GM23248 (cell line): ENCODE measurements at regions not wholly inside any gene's neighbourhood (a gene's known extent, or its start where the extent isn't known, plus 50 kb on each side); places are given as distances from the start of the nearest gene placed in this dataset.

ENCODE experiments used
- EZH2 ChIP-seq: fragments of 200-600 bp; sonication (generic); IDR thresholded peaks from 2 replicates; pipeline ENCODE4 v1.6.1; 2018; ENCODE audit warnings: antibody characterized with exemption, mild to moderate bottlenecking; ENCODE audit not compliant: insufficient read depth, poor library complexity, severe bottlenecking
- EZH2phosphoT487 ChIP-seq: fragments of 200-600 bp; sonication (generic); IDR thresholded peaks from 2 replicates; pipeline ENCODE4 v1.6.1; 2018; ENCODE audit warnings: antibody characterized with exemption, moderate library complexity, mild to moderate bottlenecking, low read depth; ENCODE audit not compliant: insufficient read depth

DNA sequence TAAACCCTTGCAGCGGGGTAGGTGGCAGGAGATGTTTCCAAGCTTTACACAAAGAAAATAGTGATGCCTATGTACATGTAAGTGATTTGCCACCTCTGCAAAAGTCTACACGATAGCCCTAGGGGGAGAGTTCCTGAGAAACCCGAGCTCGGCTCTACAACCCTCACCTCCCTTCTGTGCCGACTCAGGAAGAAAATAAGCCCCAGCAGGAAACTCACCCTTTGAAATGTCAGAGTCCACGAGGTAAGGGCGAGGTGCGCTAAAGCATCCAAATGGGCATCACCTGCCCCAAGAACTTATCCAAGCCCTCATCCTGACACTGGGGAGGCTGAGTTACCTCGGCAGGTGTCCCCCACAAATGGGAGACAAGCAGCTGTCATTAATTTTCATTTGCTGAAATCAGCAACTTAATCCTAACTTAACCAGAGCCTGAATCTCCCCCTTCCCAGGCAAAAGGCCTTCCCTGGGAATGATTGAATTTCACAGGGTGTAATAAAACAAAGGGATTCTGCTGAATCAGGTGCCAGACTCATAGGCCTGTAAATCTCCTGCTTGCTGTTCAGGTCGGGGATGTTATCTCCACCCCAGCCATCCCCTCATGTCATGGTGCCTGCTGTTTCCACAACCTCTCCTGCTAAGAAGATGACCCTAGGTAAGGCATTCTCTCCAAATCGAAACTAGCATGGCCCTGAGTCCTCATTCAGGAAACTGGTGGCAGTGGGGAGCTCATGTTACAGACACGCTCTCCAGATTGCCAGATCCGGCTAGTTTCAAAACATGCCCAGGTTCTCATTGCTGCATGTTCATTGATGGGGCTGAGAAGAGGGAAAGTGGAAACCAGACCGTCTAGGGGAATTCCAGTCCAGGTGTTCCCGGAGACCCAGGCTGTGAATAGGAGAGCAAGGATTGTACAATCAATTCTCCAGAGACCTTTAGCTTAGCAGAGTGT is 105.3 kb upstream of the KIRREL3 start:
- TF ChIP-seq EZH2 (no peak), EZH2phosphoT487 (no peak)
